Activated CD8-positive, alpha-beta memory T cell treated with anti-CD3 and anti-CD28 coated beads, Interleukin-2, amount 50 U/mL, for 1 hour (primary cell): ENCODE measurements at regions not wholly inside any gene's neighbourhood (a gene's known extent, or its start where the extent isn't known, plus 50 kb on each side); places are given as distances from the start of the nearest gene placed in this dataset.
"Not testable (repeated sequence)": the region's sequence is repeated elsewhere in the genome, so short reads cannot be mapped to it uniquely, and the experiment has no call there.

Source experiments
- DNase-seq: peaks from one replicate; pipeline ENCODE4 v3.0.0-alpha.2; 2020; ENCODE audit errors: extremely low read depth

GRCh38 chr11:112310848-112311247, 50.2 kb upstream of the PLET1 start:
- no peak for DNase-seq

GRCh38 chr11:112315057-112315720, 54.5 kb upstream of the PLET1 start:
- no peak for DNase-seq

GRCh38 chr11:112315861-112316739, 55.4 kb upstream of the PLET1 start:
- no peak for DNase-seq

GRCh38 chr11:112316971-112317370, 56.3 kb upstream of the PLET1 start:
- no peak for DNase-seq

- no peak for DNase-seq
These were observed 57.5 kb upstream of the PLET1 start for GRCh38 chr11:112318184-112318591.

- DNase-seq: no peak
These were observed 58.0 kb upstream of the PLET1 start for GRCh38 chr11:112318661-112319060.

GRCh38 chr11:112320668-112321067, 60.0 kb upstream of the PLET1 start:
- no peak for DNase-seq

- no peak for DNase-seq
These were observed 61.0 kb upstream of the PLET1 start for GRCh38 chr11:112321501-112322172.

GRCh38 chr11:112322173-112322790, 61.6 kb upstream of the PLET1 start:
- no peak for DNase-seq

GRCh38 chr11:112334381-112334780, 73.7 kb upstream of the PLET1 start:
- DNase-seq: no peak

- no peak for DNase-seq
These were observed 75.8 kb upstream of the PLET1 start for GRCh38 chr11:112336356-112336886.

- DNase-seq: no peak
These were observed 78.9 kb upstream of the PLET1 start for GRCh38 chr11:112339566-112339965.

- DNase-seq: no peak
These were observed 82.8 kb upstream of the PLET1 start for GRCh38 chr11:112343368-112344039.

- DNase-seq: no peak
These were observed 83.4 kb upstream of the PLET1 start for GRCh38 chr11:112344040-112344413.

- DNase-seq: no peak
These were observed 84.5 kb upstream of the PLET1 start for GRCh38 chr11:112345166-112345565.

- DNase-seq: no peak
These were observed 85.0 kb upstream of the PLET1 start for GRCh38 chr11:112345706-112346105.

- DNase-seq: no peak
These were observed 85.9 kb upstream of the PLET1 start for GRCh38 chr11:112346586-112346985.

- DNase-seq: no peak
These were observed 87.9 kb upstream of the PLET1 start for GRCh38 chr11:112348480-112349029.

- DNase-seq: not testable (repeated sequence)
These were observed 90.8 kb upstream of the PLET1 start for GRCh38 chr11:112351423-112351822.

- DNase-seq: no peak
These were observed 92.2 kb upstream of the PLET1 start for GRCh38 chr11:112352907-112353306.

- no peak for DNase-seq
These were observed 93.7 kb upstream of the PLET1 start for GRCh38 chr11:112354364-112354763.
